Muscle of leg (tissue), 3 donors: ENCODE measurements at regions not wholly inside any gene's neighbourhood (a gene's known extent, or its start where the extent isn't known, plus 50 kb on each side); places are given as distances from the start of the nearest gene placed in this dataset.
"Not testable (repeated sequence)": the region's sequence is repeated elsewhere in the genome, so short reads cannot be mapped to it uniquely, and the experiment has no call there.

Experiments used
- DNase-seq: peaks from one replicate; pipeline ENCODE4 v3.0.0; 2013
- H3K27ac ChIP-seq: one replicate; pipeline ENCODE4 v1.5.1; 2013; ENCODE audit warnings: mild to moderate bottlenecking, low read length, control low read depth
- H3K27me3 ChIP-seq: one replicate; pipeline ENCODE4 v1.6.1; 2013; ENCODE audit warnings: low read length; ENCODE audit not compliant: control insufficient read depth, insufficient read depth
- H3K36me3 ChIP-seq: one replicate; pipeline ENCODE4 v1.6.1; 2013; ENCODE audit warnings: low read length; ENCODE audit not compliant: control insufficient read depth, insufficient read depth
- H3K4me1 ChIP-seq: one replicate; pipeline ENCODE4 v1.6.1; 2013; ENCODE audit warnings: low read length; ENCODE audit not compliant: control insufficient read depth, insufficient read depth
- H3K4me3 ChIP-seq: one replicate; pipeline ENCODE4 v1.5.1; 2013; ENCODE audit warnings: low read length, control low read depth
- H3K9me3 ChIP-seq: replicated peaks from 2 replicates; pipeline ENCODE4 v1.6.1; 2013; ENCODE audit warnings: low read depth, low read length; ENCODE audit not compliant: control insufficient read depth
- WGBS: methylation state at CpG from one replicate; pipeline ENCODE4 v1.1.5; 2013; ENCODE audit warnings: missing lambda C conversion rate; ENCODE audit not compliant: insufficient coverage; 5-methylcytosine and 5-hydroxymethylcytosine counted together

DNA sequence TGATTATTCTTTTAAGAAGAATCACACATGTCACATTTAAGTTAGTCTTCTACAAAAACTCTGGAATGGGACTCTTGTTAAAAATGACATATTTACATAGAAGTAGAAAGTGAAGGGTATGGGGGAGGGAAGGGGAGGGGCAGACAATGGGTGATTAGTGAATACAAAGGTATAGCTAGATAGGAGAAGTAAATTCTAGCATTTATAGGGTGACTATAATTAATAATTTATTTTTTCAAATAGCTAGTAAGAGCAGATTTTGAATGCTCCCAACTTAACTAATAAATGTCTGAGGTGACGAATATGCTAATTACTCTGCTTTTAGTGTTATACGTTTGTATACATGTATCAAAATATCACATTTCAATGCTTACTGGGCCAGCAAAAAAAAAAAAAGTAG lies 59.4 kb downstream of the BLTP3B start:
- no peak for DNase-seq
- Histone ChIP-seq H3K36me3 (peaks cover 33% of the 10 kb centered on the region), H3K27me3 (no peaks in the 10 kb centered on the region), H3K9me3 (no peaks in the 10 kb centered on the region), H3K4me3 (no peak overlapping the region), H3K4me1 (no peaks in the 10 kb centered on the region), H3K27ac (no peak overlapping the region)
- WGBS: no CpG with 5 or more reads among the region's 2 CpGs

DNA sequence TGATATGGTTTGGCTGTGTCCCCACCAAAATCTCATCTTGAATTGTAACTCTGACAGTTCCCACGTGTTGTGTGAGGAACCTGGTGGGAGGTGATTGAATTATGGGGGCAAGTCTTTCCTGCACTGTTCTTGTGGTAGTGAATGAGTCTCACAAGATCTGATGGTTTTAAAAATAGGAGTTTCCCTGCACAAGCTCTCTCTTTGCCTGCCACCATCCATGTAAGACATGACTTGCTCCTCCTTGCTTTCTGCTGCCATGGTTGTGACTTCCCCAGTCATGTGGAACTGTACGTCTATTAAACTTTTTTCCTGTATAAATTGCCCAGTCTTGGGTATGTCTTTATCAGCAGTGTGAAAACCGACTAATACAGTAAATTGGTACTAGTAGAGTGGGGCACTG lies 63.9 kb downstream of the BLTP3B start:
- H3K4me3 ChIP-seq, H3K9me3 ChIP-seq, H3K4me1 ChIP-seq, H3K27ac ChIP-seq, H3K27me3 ChIP-seq, DNase-seq: not testable (repeated sequence)
- WGBS: 85% methylated on average over 1 of the region's 3 CpGs
- H3K36me3 ChIP-seq: peaks cover 29% of the 10 kb centered on the region

- no peaks in the 10 kb centered on the region for H3K4me1 ChIP-seq
- DNase-seq: peak; percentile 3
- 50% methylated on average over 1 of the region's 3 CpGs for WGBS
Measured at GRCh38 chr12:100077367-100077766, 65.3 kb downstream of the BLTP3B start.

DNA sequence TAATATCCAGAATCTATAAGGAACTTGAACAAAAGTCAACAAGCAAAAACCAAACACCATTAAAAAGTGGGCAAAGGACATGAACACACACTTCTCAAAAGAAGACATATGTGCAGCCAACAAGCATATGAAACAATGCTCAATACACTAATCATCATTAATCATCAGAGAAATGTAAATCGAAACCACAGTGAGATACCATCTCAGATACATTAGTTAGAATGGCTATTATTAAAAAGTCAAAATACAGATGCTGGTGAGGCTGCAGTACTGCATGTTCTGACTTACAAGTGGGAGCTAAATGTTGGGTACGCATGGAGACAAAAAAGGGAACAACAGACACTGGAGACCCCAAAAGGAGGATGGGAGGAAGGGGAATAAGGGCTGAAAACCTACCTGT lies 67.1 kb downstream of the BLTP3B start:
- no peak for DNase-seq
- H3K27ac ChIP-seq: no peak overlapping the region
- WGBS: no CpG with 5 or more reads among the region's 2 CpGs
- H3K36me3 ChIP-seq: peaks cover 16% of the 10 kb centered on the region
- no peaks in the 10 kb centered on the region for H3K9me3 ChIP-seq
- no peaks in the 10 kb centered on the region for H3K4me1 ChIP-seq
- H3K27me3 ChIP-seq: no peaks in the 10 kb centered on the region
- no peak overlapping the region for H3K4me3 ChIP-seq

More at GRCh38 chr12:100077367-100077766, 65.3 kb downstream of the BLTP3B start:
- Histone ChIP-seq H3K4me3 (no peak overlapping the region), H3K27ac (no peak overlapping the region), H3K36me3 (peaks cover 27% of the 10 kb centered on the region), H3K9me3 (no peaks in the 10 kb centered on the region), H3K27me3 (no peaks in the 10 kb centered on the region)

- Histone ChIP-seq H3K27ac (no peak overlapping the region), H3K9me3 (peaks cover 18% of the 10 kb centered on the region), H3K36me3 (peaks cover 7% of the 10 kb centered on the region), H3K27me3 (no peaks in the 10 kb centered on the region), H3K4me1 (no peaks in the 10 kb centered on the region), H3K4me3 (no peak overlapping the region)
- no peak for DNase-seq
- WGBS: 100% methylated on average over 1 of the region's 1 CpG
Measured at GRCh38 chr12:100069795-100070194, 72.9 kb downstream of the BLTP3B start.

- peaks cover 7% of the 10 kb centered on the region for H3K36me3 ChIP-seq
Measured at GRCh38 chr12:100068305-100068704, 74.4 kb downstream of the BLTP3B start.

GRCh38 chr12:100061814-100062213 lies 77.1 kb upstream of the ANKS1B start:
- peaks cover 9% of the 10 kb centered on the region for H3K36me3 ChIP-seq
- DNase-seq: no peak
- no peaks in the 10 kb centered on the region for H3K4me1 ChIP-seq
- H3K27ac ChIP-seq: no peak overlapping the region
- WGBS: no CpG with 5 or more reads among the region's 3 CpGs
- no peaks in the 10 kb centered on the region for H3K27me3 ChIP-seq
- H3K9me3 ChIP-seq: peaks cover 7% of the 10 kb centered on the region
- no peak overlapping the region for H3K4me3 ChIP-seq

More at GRCh38 chr12:100068305-100068704, 74.4 kb downstream of the BLTP3B start:
- Histone ChIP-seq H3K27me3 (no peaks in the 10 kb centered on the region), H3K4me3 (no peak overlapping the region), H3K27ac (no peak overlapping the region), H3K4me1 (no peaks in the 10 kb centered on the region), H3K9me3 (peaks cover 18% of the 10 kb centered on the region)
- no CpG with 5 or more reads among the region's 1 CpG for WGBS
- no peak for DNase-seq

- no peak overlapping the region for H3K4me3 ChIP-seq
- peak; percentile 17 for DNase-seq
- H3K4me1 ChIP-seq: no peaks in the 10 kb centered on the region
- no peaks in the 10 kb centered on the region for H3K9me3 ChIP-seq
- no peaks in the 10 kb centered on the region for H3K27me3 ChIP-seq
- 67% methylated on average over 1 of the region's 3 CpGs for WGBS
- H3K36me3 ChIP-seq: peaks cover 13% of the 10 kb centered on the region
- no peak overlapping the region for H3K27ac ChIP-seq
Measured at GRCh38 chr12:100058482-100059029, 73.8 kb upstream of the ANKS1B start.

DNA sequence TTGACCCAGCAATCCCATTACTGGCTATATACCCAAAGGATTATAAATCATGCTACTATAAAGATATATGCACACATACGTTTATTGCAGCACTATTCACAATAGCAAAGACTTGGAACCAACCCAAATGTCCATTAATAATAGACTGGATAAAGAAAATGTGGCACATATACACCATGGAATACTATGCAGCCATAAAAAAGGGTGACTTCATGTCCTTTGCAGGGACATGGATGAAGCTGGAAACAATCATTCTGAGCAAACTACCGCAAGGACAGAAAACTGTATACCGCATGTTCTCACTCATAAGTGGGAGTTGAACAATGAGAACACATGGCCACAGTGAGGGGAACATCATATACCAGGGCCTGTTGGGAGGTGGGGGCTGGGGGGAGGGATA lies 61.5 kb upstream of the ANKS1B start:
- H3K9me3 ChIP-seq, H3K27ac ChIP-seq, H3K4me3 ChIP-seq, H3K36me3 ChIP-seq, H3K27me3 ChIP-seq, H3K4me1 ChIP-seq, DNase-seq: not testable (repeated sequence)
- WGBS: 100% methylated on average over 2 of the region's 3 CpGs

DNA sequence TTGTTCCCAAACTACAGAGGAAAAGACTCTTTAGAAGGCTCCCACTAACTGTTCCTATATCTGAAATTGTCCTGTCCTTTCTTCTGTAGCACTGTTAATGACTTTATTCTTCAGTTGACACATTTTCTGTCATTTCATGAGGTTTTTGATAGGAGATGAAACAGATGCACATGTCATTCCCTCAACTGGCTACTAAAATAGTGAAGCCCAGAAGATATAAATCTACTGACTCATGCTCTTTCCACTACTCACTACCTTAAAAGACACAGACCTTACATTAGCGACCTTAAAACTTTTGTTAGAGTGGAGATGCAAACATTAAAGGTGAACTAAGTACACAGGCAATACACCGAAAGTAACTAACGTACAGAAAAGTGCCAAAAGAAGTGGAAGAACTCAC lies 59.5 kb upstream of the ANKS1B start:
- no peak overlapping the region for H3K27ac ChIP-seq
- H3K4me1 ChIP-seq: no peaks in the 10 kb centered on the region
- no peaks in the 10 kb centered on the region for H3K27me3 ChIP-seq
- DNase-seq: no peak
- H3K9me3 ChIP-seq: no peaks in the 10 kb centered on the region
- no peak overlapping the region for H3K4me3 ChIP-seq
- no CpG with 5 or more reads among the region's 3 CpGs for WGBS
- H3K36me3 ChIP-seq: peaks cover 6% of the 10 kb centered on the region

DNA sequence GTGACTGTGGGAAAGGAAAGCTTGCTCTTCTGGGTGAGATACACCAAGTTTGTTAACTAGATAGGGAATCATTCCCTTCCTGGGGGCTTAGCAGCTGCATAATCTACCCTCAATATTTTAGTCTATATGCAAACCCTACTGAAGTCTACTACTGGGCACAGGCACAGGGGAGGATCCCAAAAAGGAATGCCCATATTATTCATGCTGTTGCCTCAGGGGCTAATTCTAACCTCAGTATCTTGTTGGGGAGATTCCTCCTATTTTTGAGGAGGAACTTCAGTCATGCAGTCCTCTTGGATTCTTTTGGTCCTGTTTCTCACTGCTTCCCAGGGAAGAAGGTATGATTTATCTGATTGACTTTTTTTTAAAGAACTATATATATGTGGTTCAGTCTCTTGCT lies 58.9 kb upstream of the ANKS1B start:
- Histone ChIP-seq H3K27me3 (no peaks in the 10 kb centered on the region), H3K36me3 (peaks cover 6% of the 10 kb centered on the region), H3K4me1 (no peaks in the 10 kb centered on the region), H3K9me3 (no peaks in the 10 kb centered on the region), H3K27ac (no peak overlapping the region), H3K4me3 (no peak overlapping the region)
- no peak for DNase-seq
